ENCODE measurements at regions not wholly inside any gene's neighbourhood (a gene's known extent, or its start where the extent isn't known, plus 50 kb on each side); places are given as distances from the start of the nearest gene placed in this dataset.

DNA sequence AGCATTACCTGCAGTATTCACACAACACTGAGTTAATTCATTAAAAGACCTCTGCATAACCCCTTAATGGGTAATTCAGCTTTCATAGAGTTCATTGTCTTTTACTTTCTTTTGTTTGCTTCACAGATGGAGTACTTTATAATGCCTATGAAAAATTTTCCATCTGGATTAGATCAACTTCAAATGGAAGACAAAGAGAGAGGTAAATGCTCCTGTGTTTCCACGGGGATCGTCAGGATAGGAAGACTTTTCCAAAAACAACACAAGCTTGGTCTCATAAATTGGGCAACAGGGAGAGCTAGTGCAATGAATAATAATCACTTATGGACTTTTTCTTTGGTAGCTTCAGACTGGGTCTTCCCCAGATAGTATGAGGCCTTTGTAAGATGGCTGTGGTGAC, 100.7 kb downstream of the ICOS start:
- no peak overlapping the region for H3K27ac ChIP-seq (ENCODE audit: low read depth, low read length, poor library complexity, severe bottlenecking)
- H3K4me1 ChIP-seq (ENCODE audit: insufficient read depth, low read length, severe bottlenecking), result no peaks in the 10 kb centered on the region
- no peaks in the 10 kb centered on the region for H3K79me2 ChIP-seq (ENCODE audit: insufficient read depth, low read length)
- H3K4me2 ChIP-seq (ENCODE audit: low read length), result no peak overlapping the region
- no peaks in the 10 kb centered on the region for H4K20me1 ChIP-seq (ENCODE audit: insufficient read depth, low read length)
- H3F3A ChIP-seq (ENCODE audit: insufficient read depth, low read length), result no peaks in the 10 kb centered on the region
- no peak for TF ChIP-seq EZH2 (IDR thresholded peaks at IDR 0.05; ENCODE audit: borderline replicate concordance, low read length)
- TF ChIP-seq, protein P1, sequence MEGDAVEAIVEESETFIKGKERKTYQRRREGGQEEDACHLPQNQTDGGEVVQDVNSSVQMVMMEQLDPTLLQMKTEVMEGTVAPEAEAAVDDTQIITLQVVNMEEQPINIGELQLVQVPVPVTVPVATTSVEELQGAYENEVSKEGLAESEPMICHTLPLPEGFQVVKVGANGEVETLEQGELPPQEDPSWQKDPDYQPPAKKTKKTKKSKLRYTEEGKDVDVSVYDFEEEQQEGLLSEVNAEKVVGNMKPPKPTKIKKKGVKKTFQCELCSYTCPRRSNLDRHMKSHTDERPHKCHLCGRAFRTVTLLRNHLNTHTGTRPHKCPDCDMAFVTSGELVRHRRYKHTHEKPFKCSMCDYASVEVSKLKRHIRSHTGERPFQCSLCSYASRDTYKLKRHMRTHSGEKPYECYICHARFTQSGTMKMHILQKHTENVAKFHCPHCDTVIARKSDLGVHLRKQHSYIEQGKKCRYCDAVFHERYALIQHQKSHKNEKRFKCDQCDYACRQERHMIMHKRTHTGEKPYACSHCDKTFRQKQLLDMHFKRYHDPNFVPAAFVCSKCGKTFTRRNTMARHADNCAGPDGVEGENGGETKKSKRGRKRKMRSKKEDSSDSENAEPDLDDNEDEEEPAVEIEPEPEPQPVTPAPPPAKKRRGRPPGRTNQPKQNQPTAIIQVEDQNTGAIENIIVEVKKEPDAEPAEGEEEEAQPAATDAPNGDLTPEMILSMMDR (IDR thresholded peaks at IDR 0.05; ENCODE audit: low read length), result no peak
- H3K27me3 ChIP-seq (ENCODE audit: insufficient read depth, low read length), result no peaks in the 10 kb centered on the region
- no peaks in the 10 kb centered on the region for H3K36me3 ChIP-seq (ENCODE audit: insufficient read depth, low read length)
- no peaks in the 10 kb centered on the region for H3K9me2 ChIP-seq (ENCODE audit: low read depth, low read length)
- H2AFZ ChIP-seq (ENCODE audit: low read length), result no peak overlapping the region
- no peaks in the 10 kb centered on the region for H3K9me3 ChIP-seq (ENCODE audit: low read length)
- no peak overlapping the region for H3K4me3 ChIP-seq (ENCODE audit: low read depth, low read length, poor library complexity, severe bottlenecking)
- H3K9ac ChIP-seq (ENCODE audit: low read length), result no peak overlapping the region

DNA sequence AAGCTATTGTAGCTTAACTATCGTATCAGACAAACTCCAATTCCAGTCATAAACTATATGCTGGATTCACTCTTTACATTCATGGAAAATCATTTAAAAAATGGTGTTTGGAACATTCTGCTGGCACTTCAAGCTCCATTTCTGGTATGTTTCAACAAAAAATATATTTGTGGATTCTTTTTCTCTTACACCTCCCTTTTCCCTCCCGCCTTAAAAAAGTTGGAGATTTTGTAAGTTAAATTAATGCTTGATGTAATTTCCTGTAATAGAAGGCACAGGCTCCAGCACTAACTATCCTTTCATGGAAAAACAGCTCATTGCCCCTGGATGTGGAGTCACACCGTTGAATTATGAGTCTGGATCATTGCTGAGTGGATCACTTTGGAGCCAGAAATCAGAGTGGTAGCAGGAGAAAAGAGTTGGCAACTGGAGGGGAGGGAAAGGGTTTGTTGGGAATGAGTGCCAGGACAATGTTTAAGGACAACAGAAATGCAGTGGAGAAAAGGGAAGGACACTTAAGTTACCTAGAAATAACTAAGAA, 102.8 kb downstream of the ICOS start:
- no peak overlapping the region for H3K9ac ChIP-seq (ENCODE audit: low read length)
- no peak overlapping the region for H2AFZ ChIP-seq (ENCODE audit: low read length)
- TF ChIP-seq, protein P1 (IDR thresholded peaks at IDR 0.05; ENCODE audit: low read length), result no peak
- no peak for TF ChIP-seq EZH2 (IDR thresholded peaks at IDR 0.05; ENCODE audit: borderline replicate concordance, low read length)
- H3K4me3 ChIP-seq (ENCODE audit: low read depth, low read length, poor library complexity, severe bottlenecking), result no peak overlapping the region
- H3K9me2 ChIP-seq (ENCODE audit: low read depth, low read length), result no peaks in the 10 kb centered on the region
- no peak overlapping the region for H3K4me2 ChIP-seq (ENCODE audit: low read length)
- no peaks in the 10 kb centered on the region for H3K9me3 ChIP-seq (ENCODE audit: low read length)
- H3K36me3 ChIP-seq (ENCODE audit: insufficient read depth, low read length), result no peaks in the 10 kb centered on the region
- H3K27me3 ChIP-seq (ENCODE audit: insufficient read depth, low read length), result no peaks in the 10 kb centered on the region
- H4K20me1 ChIP-seq (ENCODE audit: insufficient read depth, low read length), result no peaks in the 10 kb centered on the region
- H3F3A ChIP-seq (ENCODE audit: insufficient read depth, low read length), result no peaks in the 10 kb centered on the region
- no peaks in the 10 kb centered on the region for H3K79me2 ChIP-seq (ENCODE audit: insufficient read depth, low read length)
- H3K4me1 ChIP-seq (ENCODE audit: insufficient read depth, low read length, severe bottlenecking), result no peaks in the 10 kb centered on the region
- H3K27ac ChIP-seq (ENCODE audit: low read depth, low read length, poor library complexity, severe bottlenecking), result no peak overlapping the region

DNA sequence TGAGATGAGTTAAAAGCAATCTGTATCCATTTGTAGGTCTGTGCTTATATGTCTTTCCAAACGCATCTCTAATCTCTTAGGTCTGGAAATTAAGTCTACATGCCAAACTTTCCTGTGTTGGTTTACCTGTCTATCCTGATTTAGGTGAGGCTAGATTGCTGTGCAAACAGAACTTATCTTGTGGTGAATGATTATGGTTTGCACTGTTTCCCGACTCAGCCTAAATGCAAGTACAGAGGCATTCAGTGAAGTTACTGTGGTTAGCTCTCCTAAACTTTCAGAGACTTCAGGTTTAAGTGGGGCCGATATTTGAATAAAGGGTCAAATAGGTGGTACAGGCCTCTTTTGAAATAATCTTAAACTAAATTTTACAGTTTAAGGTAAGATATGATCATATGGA, 103.5 kb downstream of the ICOS start:
- no peak overlapping the region for H3K4me2 ChIP-seq (ENCODE audit: low read length)
- H3K27me3 ChIP-seq (ENCODE audit: insufficient read depth, low read length), result no peaks in the 10 kb centered on the region
- H3K9ac ChIP-seq (ENCODE audit: low read length), result no peak overlapping the region
- no peaks in the 10 kb centered on the region for H3K4me1 ChIP-seq (ENCODE audit: insufficient read depth, low read length, severe bottlenecking)
- no peaks in the 10 kb centered on the region for H3K79me2 ChIP-seq (ENCODE audit: insufficient read depth, low read length)
- no peaks in the 10 kb centered on the region for H4K20me1 ChIP-seq (ENCODE audit: insufficient read depth, low read length)
- no peak overlapping the region for H3K27ac ChIP-seq (ENCODE audit: low read depth, low read length, poor library complexity, severe bottlenecking)
- no peaks in the 10 kb centered on the region for H3K36me3 ChIP-seq (ENCODE audit: insufficient read depth, low read length)
- H3F3A ChIP-seq (ENCODE audit: insufficient read depth, low read length), result no peaks in the 10 kb centered on the region
- no peaks in the 10 kb centered on the region for H3K9me3 ChIP-seq (ENCODE audit: low read length)
- H2AFZ ChIP-seq (ENCODE audit: low read length), result no peak overlapping the region
- no peaks in the 10 kb centered on the region for H3K9me2 ChIP-seq (ENCODE audit: low read depth, low read length)
- H3K4me3 ChIP-seq (ENCODE audit: low read depth, low read length, poor library complexity, severe bottlenecking), result no peak overlapping the region
- TF ChIP-seq, protein P1 (IDR thresholded peaks at IDR 0.05; ENCODE audit: low read length), result no peak
- TF ChIP-seq EZH2 (IDR thresholded peaks at IDR 0.05; ENCODE audit: borderline replicate concordance, low read length), result no peak
